Fibroblast of peridontal ligament (primary cell): ENCODE measurements at regions not wholly inside any gene's neighbourhood (a gene's known extent, or its start where the extent isn't known, plus 50 kb on each side); places are given as distances from the start of the nearest gene placed in this dataset.
"Not testable (repeated sequence)": the region's sequence is repeated elsewhere in the genome, so short reads cannot be mapped to it uniquely, and the experiment has no call there.

Experiments
- DNase-seq: peaks from one replicate; pipeline ENCODE4 v3.0.0-alpha.2; 2010; ENCODE audit errors: extremely low read depth

GRCh38 chr3:72178463-72179106 lies 393.6 kb upstream of the PROK2 start:
- no peak for DNase-seq

- peak; percentile 53 for DNase-seq
These were observed 392.4 kb upstream of the PROK2 start for GRCh38 chr3:72177075-72178050.

GRCh38 chr3:72176537-72177041 lies 391.6 kb upstream of the PROK2 start:
- DNase-seq, result no peak

- DNase-seq, result no peak
These were observed 390.4 kb upstream of the PROK2 start for GRCh38 chr3:72175296-72175858.

DNA sequence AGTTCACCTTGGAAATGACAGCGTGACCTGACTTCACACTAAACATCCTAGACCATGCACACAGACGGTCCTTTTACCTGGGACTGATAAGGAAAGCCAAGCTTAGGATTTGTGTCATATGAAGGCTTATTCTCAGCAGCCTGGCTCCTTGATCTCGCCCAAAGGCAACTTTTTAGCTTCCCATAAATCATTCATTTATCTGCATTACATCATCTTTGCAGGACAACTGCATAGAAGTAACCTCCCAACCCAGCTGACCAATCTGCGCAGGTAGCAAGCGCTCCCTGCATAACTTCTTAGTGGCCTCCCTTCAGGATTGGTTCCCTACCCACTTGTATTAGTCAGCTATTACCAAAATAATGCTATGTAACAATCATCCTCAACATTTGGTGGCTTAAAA lies 389.9 kb upstream of the PROK2 start:
- no peak for DNase-seq

DNA sequence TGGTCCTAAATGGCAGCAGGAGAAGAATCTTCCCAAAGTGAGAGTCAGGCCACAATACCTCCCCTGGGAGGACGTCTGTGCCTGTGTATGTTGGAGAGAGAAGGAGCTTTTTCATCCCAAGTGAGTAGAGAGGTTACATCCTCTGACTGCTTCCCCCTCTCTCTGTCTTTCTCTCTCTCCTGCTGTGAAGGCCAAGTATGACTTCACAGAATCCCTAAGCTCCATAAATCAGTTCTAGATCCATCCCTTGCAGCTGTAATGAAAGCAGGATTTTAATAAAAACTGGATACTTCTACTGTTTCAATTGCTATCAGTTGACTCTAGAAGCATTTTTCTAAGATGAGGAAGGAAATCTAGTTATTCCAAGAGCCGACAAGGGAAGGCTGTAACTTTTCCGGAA lies 389.1 kb upstream of the PROK2 start:
- DNase-seq, result no peak

DNA sequence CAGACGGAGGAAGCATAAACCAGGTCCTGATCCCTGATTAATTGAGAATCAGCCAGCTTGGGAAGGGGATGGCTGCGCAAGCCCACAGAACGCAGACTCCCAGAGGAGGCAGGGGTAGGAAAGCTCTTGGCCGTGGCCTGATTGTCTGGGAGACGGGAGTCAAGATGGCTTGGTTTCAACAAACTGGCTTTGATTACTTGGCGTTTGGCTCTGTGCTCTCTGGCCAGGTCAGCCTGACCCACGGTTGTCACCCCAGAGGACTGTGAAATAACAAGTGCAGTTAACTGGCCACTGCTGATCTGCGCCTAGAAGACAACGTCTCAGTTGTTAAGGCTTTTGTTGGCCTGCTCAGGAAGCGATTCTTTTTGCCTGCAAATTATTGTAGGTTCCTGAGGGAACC lies 387.0 kb upstream of the PROK2 start:
- no peak for DNase-seq

GRCh38 chr3:72171463-72171881 lies 386.5 kb upstream of the PROK2 start:
- no peak for DNase-seq

GRCh38 chr3:72169561-72170472 lies 384.9 kb upstream of the PROK2 start:
- no peak for DNase-seq

- no peak for DNase-seq
These were observed 384.2 kb upstream of the PROK2 start for GRCh38 chr3:72169120-72169519.

GRCh38 chr3:72165808-72166207 lies 380.9 kb upstream of the PROK2 start:
- DNase-seq, result no peak

- no peak for DNase-seq
These were observed 380.4 kb upstream of the PROK2 start for GRCh38 chr3:72165317-72165716.

DNA sequence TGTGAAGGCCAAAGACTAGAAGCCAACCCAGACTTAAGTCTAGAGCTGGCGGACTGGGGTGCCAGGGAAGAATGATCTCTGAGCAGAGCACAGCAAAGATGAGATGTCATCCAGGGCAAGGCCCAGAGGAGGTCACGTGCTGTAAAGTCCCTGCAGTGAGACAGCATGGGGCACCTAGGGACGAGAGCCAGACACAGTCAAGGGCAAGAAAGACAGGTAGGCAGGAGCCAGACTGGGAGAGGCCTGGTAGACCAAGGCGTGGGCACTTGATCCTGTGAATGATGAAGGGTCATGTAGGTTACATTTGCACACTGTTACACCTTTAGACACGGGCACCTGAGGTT lies 379.7 kb upstream of the PROK2 start:
- no peak for DNase-seq

- DNase-seq, result no peak
These were observed 379.1 kb upstream of the PROK2 start for GRCh38 chr3:72163809-72164634.

- DNase-seq, result no peak
These were observed 377.8 kb upstream of the PROK2 start for GRCh38 chr3:72162649-72163184.

GRCh38 chr3:72161881-72162595 lies 377.1 kb upstream of the PROK2 start:
- no peak for DNase-seq

DNA sequence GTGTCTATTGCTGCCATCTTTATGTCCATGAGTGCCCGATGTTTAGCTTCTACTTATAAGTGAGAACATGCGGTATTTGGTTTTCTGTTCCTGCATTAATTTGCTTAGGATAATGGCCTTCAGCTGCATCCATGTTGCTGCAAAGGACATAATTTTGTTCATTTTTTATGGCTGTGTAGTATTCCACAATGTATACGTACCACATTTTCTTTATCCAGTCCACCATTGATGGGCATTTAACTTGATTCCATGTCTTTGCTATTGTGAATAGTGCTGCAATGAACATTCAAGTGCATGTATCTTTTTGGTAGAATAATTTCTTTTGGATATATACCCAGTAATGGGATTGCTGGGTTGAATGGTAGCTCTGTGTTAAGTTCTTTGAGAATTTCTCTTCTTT lies 376.3 kb upstream of the PROK2 start:
- DNase-seq, result not testable (repeated sequence)

- no peak for DNase-seq
These were observed 375.4 kb upstream of the PROK2 start for GRCh38 chr3:72160351-72160750.

DNA sequence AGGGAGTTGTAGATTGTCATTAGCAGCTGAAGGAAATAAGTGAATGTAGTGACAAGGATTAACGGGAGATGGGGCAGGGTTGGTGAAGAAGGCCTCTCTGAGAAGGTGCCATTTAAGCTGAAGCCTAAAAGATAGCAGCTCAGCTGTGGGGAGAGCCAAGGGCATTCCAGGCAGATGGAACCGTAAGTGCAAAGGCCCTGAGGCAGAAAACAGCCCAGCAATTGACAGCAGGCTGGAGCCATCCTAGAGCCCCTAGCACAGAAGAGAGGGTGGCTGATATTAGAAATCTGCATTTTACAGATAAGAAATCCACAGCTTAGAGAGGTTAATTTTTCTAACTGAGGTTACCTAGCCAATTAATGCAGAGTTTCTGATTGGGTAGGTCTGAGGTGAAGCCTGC lies 374.5 kb upstream of the PROK2 start:
- DNase-seq, result no peak
